ENCODE measurements at regions not wholly inside any gene's neighbourhood (a gene's known extent, or its start where the extent isn't known, plus 50 kb on each side); places are given as distances from the start of the nearest gene placed in this dataset.
"Not testable (repeated sequence)": the region's sequence is repeated elsewhere in the genome, so short reads cannot be mapped to it uniquely, and the experiment has no call there.

DNA sequence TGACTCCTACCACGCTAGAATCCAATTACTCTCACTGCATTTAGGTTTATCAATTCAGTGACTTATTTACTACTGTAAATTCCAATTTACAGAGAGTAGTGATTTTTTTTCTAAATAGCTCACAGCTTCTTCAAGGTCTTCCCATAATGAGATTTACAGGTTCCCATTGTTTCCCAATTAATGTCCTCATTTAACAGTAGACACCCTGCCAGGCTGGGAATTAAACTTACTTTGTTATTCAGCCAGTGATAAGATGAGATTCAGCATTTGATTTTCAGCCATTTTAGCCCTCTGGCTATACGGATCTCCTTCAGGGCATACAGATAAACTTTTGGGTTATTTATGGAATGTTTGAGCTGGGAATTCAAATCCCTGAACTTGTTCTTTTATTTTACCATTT is 582.9 kb upstream of the EYS start:
- no peak for DNase-seq (ENCODE audit: low spot score)
- TF ChIP-seq, protein P1, sequence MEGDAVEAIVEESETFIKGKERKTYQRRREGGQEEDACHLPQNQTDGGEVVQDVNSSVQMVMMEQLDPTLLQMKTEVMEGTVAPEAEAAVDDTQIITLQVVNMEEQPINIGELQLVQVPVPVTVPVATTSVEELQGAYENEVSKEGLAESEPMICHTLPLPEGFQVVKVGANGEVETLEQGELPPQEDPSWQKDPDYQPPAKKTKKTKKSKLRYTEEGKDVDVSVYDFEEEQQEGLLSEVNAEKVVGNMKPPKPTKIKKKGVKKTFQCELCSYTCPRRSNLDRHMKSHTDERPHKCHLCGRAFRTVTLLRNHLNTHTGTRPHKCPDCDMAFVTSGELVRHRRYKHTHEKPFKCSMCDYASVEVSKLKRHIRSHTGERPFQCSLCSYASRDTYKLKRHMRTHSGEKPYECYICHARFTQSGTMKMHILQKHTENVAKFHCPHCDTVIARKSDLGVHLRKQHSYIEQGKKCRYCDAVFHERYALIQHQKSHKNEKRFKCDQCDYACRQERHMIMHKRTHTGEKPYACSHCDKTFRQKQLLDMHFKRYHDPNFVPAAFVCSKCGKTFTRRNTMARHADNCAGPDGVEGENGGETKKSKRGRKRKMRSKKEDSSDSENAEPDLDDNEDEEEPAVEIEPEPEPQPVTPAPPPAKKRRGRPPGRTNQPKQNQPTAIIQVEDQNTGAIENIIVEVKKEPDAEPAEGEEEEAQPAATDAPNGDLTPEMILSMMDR (IDR thresholded peaks at IDR 0.05; ENCODE audit: extremely low read depth, missing control alignments): no peak

DNA sequence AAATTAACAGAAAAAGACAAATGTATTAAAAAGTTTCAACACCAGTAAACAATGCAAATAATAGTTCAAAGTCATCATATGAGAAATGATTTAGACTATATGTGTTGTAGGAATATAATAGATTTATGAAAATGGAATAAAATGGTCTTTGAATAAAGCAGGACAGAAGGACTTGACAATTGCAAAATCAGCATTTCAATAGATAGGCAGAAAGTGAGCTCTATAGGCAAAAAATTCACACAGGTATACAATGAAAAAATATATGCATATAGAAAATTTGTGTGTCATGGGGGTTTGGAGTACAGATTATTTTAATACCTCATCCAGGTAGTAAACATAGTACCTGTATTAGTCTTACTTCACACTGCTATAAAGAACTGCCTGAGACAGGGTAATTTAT is 571.1 kb upstream of the EYS start:
- DNase-seq (ENCODE audit: low spot score): no peak
- TF ChIP-seq, protein P1 (IDR thresholded peaks at IDR 0.05; ENCODE audit: extremely low read depth, missing control alignments): no peak

DNA sequence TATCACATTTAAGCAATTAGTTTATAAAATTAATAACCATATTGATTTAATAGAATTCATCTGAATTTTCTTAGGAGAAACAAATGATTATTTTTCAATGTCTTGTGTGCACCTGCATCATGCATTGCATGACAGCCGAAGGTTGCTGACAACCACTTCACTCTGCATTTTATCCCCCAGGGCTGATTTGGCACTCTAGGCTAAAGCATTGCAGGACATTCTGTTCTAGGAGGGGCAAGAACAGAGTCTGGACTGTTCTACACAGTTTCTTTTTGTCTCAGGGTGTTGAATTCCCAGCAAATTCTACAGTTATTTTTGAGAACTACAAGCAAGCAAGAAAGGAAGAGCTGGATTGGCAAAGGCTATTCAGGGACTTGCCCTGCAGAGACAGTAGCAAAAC is 570.4 kb upstream of the EYS start:
- no peak for DNase-seq (ENCODE audit: low spot score)
- TF ChIP-seq, protein P1 (IDR thresholded peaks at IDR 0.05; ENCODE audit: extremely low read depth, missing control alignments): no peak

DNA sequence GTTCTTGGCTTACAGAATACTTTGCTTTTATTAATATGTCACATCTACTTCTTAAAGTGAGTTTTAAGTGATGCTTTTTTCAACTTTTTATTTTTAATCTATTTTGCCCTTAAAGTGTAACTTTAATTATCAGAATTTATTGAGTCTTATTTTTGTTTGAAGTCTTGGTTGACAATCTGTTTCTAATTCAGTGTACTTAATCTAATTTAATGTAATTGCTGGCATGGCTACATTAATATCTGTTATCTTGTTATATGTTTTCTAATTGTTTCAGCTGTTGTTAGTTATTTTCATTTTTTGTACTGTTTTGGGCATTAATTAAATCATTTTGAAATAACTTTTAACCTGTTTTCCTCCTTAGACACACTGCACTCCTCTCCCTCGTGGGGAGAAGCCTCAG is 558.7 kb upstream of the EYS start:
- DNase-seq (ENCODE audit: low spot score): no peak
- TF ChIP-seq, protein P1 (IDR thresholded peaks at IDR 0.05; ENCODE audit: extremely low read depth, missing control alignments): no peak

DNA sequence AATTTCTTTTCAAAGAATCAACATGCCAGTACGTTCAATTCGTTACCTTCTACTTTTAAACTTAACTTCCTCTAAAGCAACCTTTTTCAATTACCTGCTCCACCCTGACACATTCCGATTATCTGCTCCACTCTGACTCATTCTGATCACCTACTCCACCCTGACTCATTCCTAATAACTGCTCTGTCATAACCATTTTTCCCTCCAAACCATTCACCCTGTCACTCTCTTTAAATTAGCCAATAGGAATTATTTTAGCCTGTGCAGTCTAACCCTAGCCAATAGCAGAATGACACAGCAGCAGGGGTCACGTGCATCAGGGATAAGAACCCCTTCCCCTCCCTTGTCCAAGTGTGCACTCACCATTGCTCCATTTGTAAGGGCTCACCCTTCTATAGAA is 557.4 kb upstream of the EYS start:
- DNase-seq (ENCODE audit: low spot score): no peak
- TF ChIP-seq, protein P1 (IDR thresholded peaks at IDR 0.05; ENCODE audit: extremely low read depth, missing control alignments): no peak

DNA sequence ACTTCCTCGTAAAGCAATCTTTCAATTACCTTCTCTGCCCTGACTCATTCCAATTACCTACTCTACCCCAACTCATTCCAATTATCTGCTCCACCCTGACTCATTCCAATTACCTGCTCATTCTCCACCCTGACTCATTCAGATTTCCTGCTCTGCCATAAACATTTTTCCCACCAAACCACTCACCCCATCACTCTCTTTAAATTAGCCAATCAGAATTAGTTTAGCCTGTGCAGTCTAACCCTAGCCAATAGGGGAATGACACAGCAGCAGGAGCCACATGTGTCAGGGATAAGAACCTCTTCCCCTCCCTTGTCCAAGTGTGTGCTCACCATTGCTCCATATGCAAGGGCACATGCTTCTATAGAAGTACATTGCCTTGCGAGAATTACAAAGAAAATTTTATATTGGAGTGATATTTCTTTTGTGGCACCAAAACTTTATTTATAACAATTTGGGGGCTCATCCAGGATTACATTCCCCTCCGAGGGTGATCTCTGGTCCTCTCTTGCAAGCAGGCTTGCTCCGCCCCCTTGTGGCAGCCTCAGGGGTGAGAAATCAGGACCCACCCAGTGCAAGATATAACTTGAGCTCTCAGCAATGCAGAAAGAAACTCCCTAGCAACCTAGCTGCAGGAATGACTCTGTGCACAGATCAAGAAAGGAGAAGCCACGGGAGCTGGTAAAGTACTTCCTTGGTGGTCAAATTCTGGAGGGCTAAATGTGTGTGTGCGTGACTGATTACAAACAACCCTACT is 551.9 kb upstream of the EYS start:
- DNase-seq (ENCODE audit: low spot score): not testable (repeated sequence)

DNA sequence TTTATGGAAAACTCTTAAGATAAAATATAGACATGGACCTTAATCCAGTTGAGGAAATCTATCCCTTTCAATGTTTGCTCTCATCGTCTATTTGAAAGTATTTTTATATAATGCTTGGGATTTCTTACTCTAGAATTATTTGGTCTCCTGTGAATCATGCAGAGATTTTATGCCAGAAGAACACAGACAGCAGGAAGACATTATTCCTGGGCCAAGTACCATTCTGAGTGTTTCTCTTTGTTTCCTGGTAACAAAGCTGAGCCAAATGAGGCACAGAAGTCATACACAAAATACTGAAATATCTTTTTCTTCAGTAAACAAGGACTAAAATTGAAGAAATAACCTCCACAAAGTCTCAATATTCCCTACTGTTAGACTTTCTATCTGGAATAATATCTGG is 538.2 kb upstream of the EYS start:
- TF ChIP-seq, protein P1 (IDR thresholded peaks at IDR 0.05; ENCODE audit: extremely low read depth, missing control alignments): no peak
- DNase-seq (ENCODE audit: low spot score): no peak

DNA sequence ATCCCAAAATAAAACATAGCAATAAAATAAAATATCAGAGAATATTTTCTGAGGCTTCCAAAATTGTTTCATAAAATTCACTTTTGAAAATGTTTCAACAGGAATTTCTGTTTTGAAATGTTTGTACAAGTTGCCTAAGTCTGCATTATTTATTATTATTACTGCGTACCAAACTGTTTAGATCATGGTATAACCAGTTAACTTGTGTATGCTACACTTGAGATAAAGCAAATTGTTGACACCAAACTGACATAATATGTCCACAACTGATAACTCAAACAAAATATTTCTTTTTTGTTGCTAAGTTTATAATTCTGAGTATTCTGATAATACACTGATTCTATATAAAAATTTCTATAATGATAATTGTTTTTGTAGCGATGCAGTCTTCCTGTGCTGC is 531.8 kb upstream of the EYS start:
- no peak for DNase-seq (ENCODE audit: low spot score)

More for the DNA sequence above, 531.8 kb upstream of the EYS start:
- TF ChIP-seq, protein P1 (IDR thresholded peaks at IDR 0.05; ENCODE audit: extremely low read depth, missing control alignments): no peak

Measured in GM20000 (cell line).